Neuronal stem cell (in vitro differentiated cells): ENCODE measurements at regions not wholly inside any gene's neighbourhood (a gene's known extent, or its start where the extent isn't known, plus 50 kb on each side); places are given as distances from the start of the nearest gene placed in this dataset.

Experiments used
- DNase-seq: peaks from one replicate; pipeline ENCODE4 v3.0.0-alpha.2; 2013; ENCODE audit warnings: low spot score
- H2AFZ ChIP-seq: one replicate; pipeline ENCODE4 v1.6.1; 2013; ENCODE audit warnings: mild to moderate bottlenecking, low read length, inconsistent platforms
- H2AK5ac ChIP-seq: 2 replicates; pipeline ENCODE4 v1.6.1; 2013; ENCODE audit warnings: low read depth, mild to moderate bottlenecking, inconsistent platforms, low read length, moderate library complexity, mixed read lengths
- H2BK120ac ChIP-seq: 2 replicates; pipeline ENCODE4 v1.6.1; 2013; ENCODE audit warnings: low read depth, mild to moderate bottlenecking, inconsistent platforms, low read length, moderate library complexity, mixed read lengths
- H2BK12ac ChIP-seq: one replicate; pipeline ENCODE4 v1.6.1; 2013; ENCODE audit warnings: low read length, inconsistent platforms
- H2BK15ac ChIP-seq: 2 replicates; pipeline ENCODE4 v1.6.1; 2013; ENCODE audit warnings: mild to moderate bottlenecking, low read length, inconsistent platforms, mixed read lengths
- H2BK5ac ChIP-seq: one replicate; pipeline ENCODE4 v1.6.1; 2013; ENCODE audit warnings: inconsistent platforms, mild to moderate bottlenecking, low read length, moderate library complexity
- H3K14ac ChIP-seq: one replicate; pipeline ENCODE4 v1.6.1; 2013; ENCODE audit warnings: low read length, inconsistent platforms
- H3K18ac ChIP-seq: 2 replicates; pipeline ENCODE4 v1.6.1; 2013; ENCODE audit warnings: low read length, inconsistent platforms
- H3K23ac ChIP-seq: 2 replicates; pipeline ENCODE4 v1.6.1; 2013; ENCODE audit warnings: low read depth, mild to moderate bottlenecking, mixed read lengths, low read length, inconsistent platforms; ENCODE audit not compliant: poor library complexity
- H3K27ac ChIP-seq: replicated peaks from 3 replicates; pipeline ENCODE4 v1.5.1; 2013; ENCODE audit warnings: low read length, inconsistent platforms
- H3K27me3 ChIP-seq, 3 experiments: 2 replicates each; pipeline ENCODE4 v1.6.1; 2013; ENCODE audit warnings: low read length in 3 of 3, mild to moderate bottlenecking in 2 of 3, inconsistent platforms in 1 of 3, low read depth in 1 of 3, mixed read lengths in 1 of 3, moderate library complexity in 1 of 3; ENCODE audit not compliant: control insufficient read depth in 3 of 3, insufficient read depth in 3 of 3
- H3K36me3 ChIP-seq, 2 donors: replicated peaks in 1 of 2; 2 replicates each; pipeline ENCODE4 v1.6.1; 2013; ENCODE audit warnings: low read length in 2 of 2; ENCODE audit not compliant: control insufficient read depth in 2 of 2, insufficient read depth in 2 of 2
- H3K4ac ChIP-seq: 2 replicates; pipeline ENCODE4 v1.6.1; 2013; ENCODE audit warnings: inconsistent platforms, mild to moderate bottlenecking, low read length, moderate library complexity
- H3K4me1 ChIP-seq, 2 donors: 1 replicate in 1 of 2; 2 replicates in 1 of 2; pipeline ENCODE4 v1.6.1; 2013; ENCODE audit warnings: low read length in 2 of 2, low read depth in 1 of 2; ENCODE audit not compliant: control insufficient read depth in 2 of 2, insufficient read depth in 1 of 2
- H3K4me2 ChIP-seq: one replicate; pipeline ENCODE4 v1.6.1; 2013; ENCODE audit warnings: mild to moderate bottlenecking, low read length, inconsistent platforms; ENCODE audit not compliant: insufficient read depth, poor library complexity, severe bottlenecking
- H3K4me3 ChIP-seq, 2 donors: 2 replicates each; pipeline ENCODE4 v1.5.1; 2013; ENCODE audit warnings: low read length in 2 of 2, mild to moderate bottlenecking in 2 of 2, inconsistent platforms in 1 of 2, moderate library complexity in 1 of 2
- H3K79me1 ChIP-seq: one replicate; pipeline ENCODE4 v1.6.1; 2013; ENCODE audit warnings: low read depth, mild to moderate bottlenecking, inconsistent platforms, low read length, moderate library complexity
- H3K9ac ChIP-seq: one replicate; pipeline ENCODE4 v1.6.1; 2013; ENCODE audit warnings: mild to moderate bottlenecking, low read depth, low read length, inconsistent platforms; ENCODE audit not compliant: poor library complexity
- H3K9me3 ChIP-seq, 2 donors: replicated peaks in 1 of 2; 2 replicates each; pipeline versions ENCODE3 to v1.6.1; 2013; ENCODE audit warnings: low read length in 2 of 2, mild to moderate bottlenecking in 2 of 2, inconsistent platforms in 1 of 2, low read depth in 1 of 2, mixed read lengths in 1 of 2, moderate library complexity in 1 of 2; ENCODE audit not compliant: control insufficient read depth in 2 of 2, insufficient read depth in 1 of 2
- H4K8ac ChIP-seq: one replicate; pipeline ENCODE4 v1.6.1; 2013; ENCODE audit warnings: low read depth, mild to moderate bottlenecking, inconsistent platforms, low read length, moderate library complexity
- H4K91ac ChIP-seq: one replicate; pipeline ENCODE4 v1.6.1; 2013; ENCODE audit warnings: low read length, low read depth, mild to moderate bottlenecking, inconsistent platforms; ENCODE audit not compliant: poor library complexity
- WGBS, 2 donors: extraction: QIAGEN DNeasy Blood & Tissue Kit; methylation state at CpG; one replicate each; pipeline ENCODE4 v1.1.7; 2013; ENCODE audit warnings: missing lambda C conversion rate in 2 of 2, mixed read lengths in 1 of 2; ENCODE audit not compliant: insufficient read length in 2 of 2, insufficient replicate concordance in 1 of 2; ENCODE audit errors: extremely low coverage in 2 of 2; 5-methylcytosine and 5-hydroxymethylcytosine counted together

- H2AFZ ChIP-seq = no peak overlapping the region
- no peak overlapping the region for H3K14ac ChIP-seq
- no peaks in the 10 kb centered on the region for H3K36me3 ChIP-seq
- H3K18ac ChIP-seq = no peak overlapping the region
- H3K9me3 ChIP-seq = peaks cover 0 to 4% of the 10 kb centered on the region in 2 donors
- no peak overlapping the region for H2BK5ac ChIP-seq
- no peaks in the 10 kb centered on the region for H3K27me3 ChIP-seq
- no peak overlapping the region for H4K8ac ChIP-seq
- H3K4me1 ChIP-seq = no peaks in the 10 kb centered on the region
- no peak overlapping the region for H2BK12ac ChIP-seq
- WGBS, 2 donors = no CpG with 5 or more reads among the region's 1 CpG
- H2BK15ac ChIP-seq = no peak overlapping the region
- H3K4me2 ChIP-seq = no peak overlapping the region
- H4K91ac ChIP-seq = no peak overlapping the region
- H2BK120ac ChIP-seq = no peak overlapping the region
- no peak for DNase-seq
- H3K79me1 ChIP-seq = no peaks in the 10 kb centered on the region
- H3K9ac ChIP-seq = no peak overlapping the region
- H3K27ac ChIP-seq = no peak overlapping the region
- no peak overlapping the region for H3K4ac ChIP-seq
- no peak overlapping the region for H2AK5ac ChIP-seq
- H3K4me3 ChIP-seq = no peak overlapping the region
- no peak overlapping the region for H3K23ac ChIP-seq
Measured at GRCh38 chr5:102596951-102597350, 98.2 kb upstream of the SLCO6A1 start.

GRCh38 chr5:102599289-102599688 is 100.5 kb upstream of the SLCO6A1 start:
- Histone ChIP-seq H3K4me2 (no peak overlapping the region), H3K4me3 (no peak overlapping the region), H2AFZ (no peak overlapping the region), H3K18ac (no peak overlapping the region), H3K14ac (no peak overlapping the region), H3K27ac (no peak overlapping the region), H3K4me1 (peaks cover 0 to 3% of the 10 kb centered on the region in 2 donors), H2BK15ac (no peak overlapping the region), H3K36me3 (no peaks in the 10 kb centered on the region), H3K9ac (no peak overlapping the region), H3K27me3 (no peaks in the 10 kb centered on the region), H2BK5ac (no peak overlapping the region), H3K9me3 (peaks cover 0 to 2% of the 10 kb centered on the region in 2 donors), H2BK120ac (no peak overlapping the region), H4K8ac (no peak overlapping the region), H2AK5ac (no peak overlapping the region), H4K91ac (no peak overlapping the region), H3K23ac (no peak overlapping the region), H3K79me1 (no peaks in the 10 kb centered on the region), H2BK12ac (no peak overlapping the region), H3K4ac (no peak overlapping the region)
- no CpG with 5 or more reads among the region's 2 CpGs for WGBS, 2 donors
- no peak for DNase-seq

GRCh38 chr5:102600964-102601363 is 102.2 kb upstream of the SLCO6A1 start:
- H3K14ac ChIP-seq = no peak overlapping the region
- no peak overlapping the region for H4K91ac ChIP-seq
- no peak overlapping the region for H4K8ac ChIP-seq
- no peaks in the 10 kb centered on the region for H3K9me3 ChIP-seq
- no peak overlapping the region for H3K4me2 ChIP-seq
- no peak overlapping the region for H3K23ac ChIP-seq
- H2BK120ac ChIP-seq = no peak overlapping the region
- H2BK5ac ChIP-seq = no peak overlapping the region
- H3K4me1 ChIP-seq = peaks cover 0 to 3% of the 10 kb centered on the region in 2 donors
- no peak overlapping the region for H3K27ac ChIP-seq
- H3K4me3 ChIP-seq = no peak overlapping the region
- no peak overlapping the region for H3K4ac ChIP-seq
- H3K18ac ChIP-seq = no peak overlapping the region
- DNase-seq = no peak
- WGBS, 2 donors = no CpG with 5 or more reads among the region's 3 CpGs
- H2BK15ac ChIP-seq = no peak overlapping the region
- no peak overlapping the region for H2AK5ac ChIP-seq
- no peak overlapping the region for H2BK12ac ChIP-seq
- H3K79me1 ChIP-seq = no peaks in the 10 kb centered on the region
- H3K27me3 ChIP-seq = no peaks in the 10 kb centered on the region
- no peaks in the 10 kb centered on the region for H3K36me3 ChIP-seq
- no peak overlapping the region for H2AFZ ChIP-seq
- no peak overlapping the region for H3K9ac ChIP-seq

GRCh38 chr5:102603670-102604069 is 104.9 kb upstream of the SLCO6A1 start:
- Histone ChIP-seq H3K4ac (no peak overlapping the region), H3K18ac (no peak overlapping the region), H3K4me3 (no peak overlapping the region), H3K27ac (no peak overlapping the region), H2BK120ac (no peak overlapping the region), H2BK12ac (no peak overlapping the region), H3K4me1 (peaks cover 0 to 3% of the 10 kb centered on the region in 2 donors), H3K14ac (no peak overlapping the region), H2BK5ac (no peak overlapping the region), H4K8ac (no peak overlapping the region), H4K91ac (no peak overlapping the region), H3K36me3 (no peaks in the 10 kb centered on the region), H3K9me3 (no peaks in the 10 kb centered on the region), H3K23ac (no peak overlapping the region), H3K79me1 (no peaks in the 10 kb centered on the region), H3K27me3 (no peaks in the 10 kb centered on the region), H2BK15ac (no peak overlapping the region), H3K4me2 (no peak overlapping the region), H2AFZ (no peak overlapping the region), H3K9ac (no peak overlapping the region), H2AK5ac (no peak overlapping the region)
- no peak for DNase-seq
